Neural cell (in vitro differentiated cells): ENCODE measurements at regions not wholly inside any gene's neighbourhood (a gene's known extent, or its start where the extent isn't known, plus 50 kb on each side); places are given as distances from the start of the nearest gene placed in this dataset.

Source experiments
- H2AFZ ChIP-seq: fragments of 200-600, 300-800 bp; sonication (generic), shearing (Covaris generic); 2 replicates; pipeline ENCODE4 v1.6.0; 2014; ENCODE audit warnings: low read depth, mild to moderate bottlenecking, antibody characterized with exemption, low read length, moderate library complexity
- H3F3A ChIP-seq: fragments of 200-600 bp; shearing (Covaris generic); 2 replicates; pipeline ENCODE4 v1.6.1; 2016; ENCODE audit warnings: mild to moderate bottlenecking, moderate library complexity, mixed read lengths, antibody characterized with exemption, low read length; ENCODE audit not compliant: insufficient read depth, poor library complexity, severe bottlenecking
- H3K27ac ChIP-seq: fragments of 200-600, 300-800 bp; sonication (generic), shearing (Covaris generic); 2 replicates; pipeline ENCODE4 v1.5.1; 2014; ENCODE audit warnings: mild to moderate bottlenecking, low read length, moderate library complexity
- H3K27me3 ChIP-seq: fragments of 300-800, 200-600 bp; sonication (generic), shearing (Covaris generic); 2 replicates; pipeline ENCODE4 v1.6.0; 2014; ENCODE audit warnings: mild to moderate bottlenecking, low read depth, low read length, moderate library complexity; ENCODE audit not compliant: insufficient read depth
- H3K36me3 ChIP-seq: fragments of 300-800, 200-600 bp; sonication (generic), shearing (Covaris generic); 2 replicates; pipeline ENCODE4 v1.5.1; 2014; ENCODE audit warnings: mild to moderate bottlenecking, antibody characterized with exemption, low read length, moderate library complexity; ENCODE audit not compliant: insufficient read depth
- H3K4me2 ChIP-seq: fragments of 300-800, 200-600 bp; sonication (generic), shearing (Covaris generic); 2 replicates; pipeline ENCODE4 v1.6.0; 2014; ENCODE audit warnings: mild to moderate bottlenecking, low read length
- H3K4me3 ChIP-seq: fragments of 300-800, 200-600 bp; sonication (generic), shearing (Covaris generic); 2 replicates; pipeline ENCODE4 v1.5.1; 2014; ENCODE audit warnings: mild to moderate bottlenecking, low read length, moderate library complexity
- H3K79me2 ChIP-seq: fragments of 200-600 bp; shearing (Covaris generic); replicated peaks from 2 replicates; pipeline ENCODE4 v1.6.0; 2014; ENCODE audit warnings: mild to moderate bottlenecking, low read length, moderate library complexity; ENCODE audit not compliant: insufficient read depth
- H3K9ac ChIP-seq: fragments of 300-800, 200-600 bp; sonication (generic), shearing (Covaris generic); 2 replicates; pipeline ENCODE4 v1.6.1; 2016; ENCODE audit warnings: mild to moderate bottlenecking, low read length, mixed read lengths
- H3K9me2 ChIP-seq: fragments of 200-600 bp; shearing (Covaris generic); 2 replicates; pipeline ENCODE4 v1.6.1; 2016; ENCODE audit warnings: mild to moderate bottlenecking, low read length, mixed read lengths; ENCODE audit not compliant: insufficient read depth
- H3K9me3 ChIP-seq: fragments of 200-600, 300-800 bp; sonication (generic), shearing (Covaris generic); 2 replicates; pipeline ENCODE4 v1.6.1; 2016; ENCODE audit warnings: mild to moderate bottlenecking, mixed run types, low read length, moderate library complexity, mixed read lengths
- H4K20me1 ChIP-seq: fragments of 200-600 bp; shearing (Covaris generic); 2 replicates; pipeline ENCODE4 v1.6.1; 2016; ENCODE audit warnings: mild to moderate bottlenecking, mixed run types; ENCODE audit not compliant: insufficient read depth
- CTCF ChIP-seq: fragments of 450-650 bp; IDR thresholded peaks from 2 replicates; pipeline ENCODE4 v1.5.1; 2014; ENCODE audit warnings: antibody characterized with exemption, mild to moderate bottlenecking, moderate library complexity; ENCODE audit not compliant: poor library complexity, severe bottlenecking
- MXI1 ChIP-seq: fragments of 450-650 bp; conservative IDR thresholded peaks from 2 replicates; pipeline ENCODE4 v1.6.1; 2014; ENCODE audit warnings: antibody characterized with exemption, mild to moderate bottlenecking; ENCODE audit not compliant: poor library complexity, severe bottlenecking
- POLR2AphosphoS5 ChIP-seq: IDR thresholded peaks from 2 replicates; pipeline ENCODE4 v1.6.1; 2012
- REST ChIP-seq: IDR thresholded peaks from 2 replicates; pipeline ENCODE4 v1.6.1; 2012; ENCODE audit warnings: borderline replicate concordance
- SMC3 ChIP-seq: fragments of 450-650 bp; conservative IDR thresholded peaks from 2 replicates; pipeline ENCODE4 v1.6.1; 2014; ENCODE audit warnings: antibody characterized with exemption, mild to moderate bottlenecking, moderate library complexity; ENCODE audit not compliant: poor library complexity
- TAF1 ChIP-seq: IDR thresholded peaks from 2 replicates; pipeline ENCODE4 v1.6.1; 2012; ENCODE audit warnings: low read depth

GRCh38 chr5:175351126-175351525 lies 92.9 kb downstream of the DRD1 start:
- no peak overlapping the region for H3K27ac ChIP-seq
- H3K27me3 ChIP-seq, result no peaks in the 10 kb centered on the region
- H3K9me3 ChIP-seq, result no peaks in the 10 kb centered on the region
- no peak overlapping the region for H3K4me3 ChIP-seq
- no peak overlapping the region for H3K9ac ChIP-seq
- H4K20me1 ChIP-seq, result no peaks in the 10 kb centered on the region
- H3K9me2 ChIP-seq, result no peaks in the 10 kb centered on the region
- no peak overlapping the region for H3K4me2 ChIP-seq
- no peaks in the 10 kb centered on the region for H3F3A ChIP-seq
- H3K79me2 ChIP-seq, result no peaks in the 10 kb centered on the region
- TF ChIP-seq CTCF, result no peak
- no peak for TF ChIP-seq REST
- H2AFZ ChIP-seq, result no peak overlapping the region
- H3K36me3 ChIP-seq, result no peaks in the 10 kb centered on the region

- H3K9me3 ChIP-seq, result no peaks in the 10 kb centered on the region
- no peak overlapping the region for H3K4me2 ChIP-seq
- TF ChIP-seq CTCF (no peak), SMC3 (no peak), MXI1 (no peak), REST (no peak), TAF1 (no peak), POLR2AphosphoS5 (no peak)
Observed at GRCh38 chr5:175347931-175348330, 96.1 kb downstream of the DRD1 start.

More at GRCh38 chr5:175347931-175348330, 96.1 kb downstream of the DRD1 start:
- Histone ChIP-seq H3K79me2 (no peaks in the 10 kb centered on the region), H2AFZ (no peak overlapping the region), H3K9me2 (no peaks in the 10 kb centered on the region), H3K27ac (no peak overlapping the region), H3K36me3 (no peaks in the 10 kb centered on the region), H3K9ac (no peak overlapping the region), H3K27me3 (no peaks in the 10 kb centered on the region), H4K20me1 (no peaks in the 10 kb centered on the region), H3F3A (no peaks in the 10 kb centered on the region), H3K4me3 (no peak overlapping the region)
